Prostate gland (tissue), 2 donors: ENCODE measurements at regions not wholly inside any gene's neighbourhood (a gene's known extent, or its start where the extent isn't known, plus 50 kb on each side); places are given as distances from the start of the nearest gene placed in this dataset.

Experiments used
- DNase-seq: peaks from one replicate; pipeline ENCODE4 v3.0.0-alpha.2; 2019; ENCODE audit warnings: low spot score
- H3K27ac ChIP-seq, 2 donors: fragments of 200-600 bp; sonication (generic); 2 replicates each; pipeline ENCODE4 v1.5.1; 2017 to 2019
- H3K27me3 ChIP-seq: fragments of 200-600 bp; sonication (generic); replicated peaks from 2 replicates; pipeline ENCODE4 v1.5.1; 2019; ENCODE audit not compliant: insufficient read depth
- H3K36me3 ChIP-seq, 2 donors: fragments of 200-600 bp; sonication (generic); 1 replicate in 1 of 2; 2 replicates in 1 of 2; pipeline versions ENCODE4 v1.5.1 to v1.8.1; 2017 to 2019
- H3K4me1 ChIP-seq: fragments of 200-600 bp; sonication (generic); replicated peaks from 2 replicates; pipeline ENCODE4 v1.5.1; 2019
- H3K4me3 ChIP-seq, 2 donors: fragments of 200-600 bp; sonication (generic); 2 replicates each; pipeline ENCODE4 v1.5.1; 2017 to 2019
- H3K9me3 ChIP-seq: fragments of 200-600 bp; sonication (generic); 2 replicates; pipeline ENCODE4 v1.5.1; 2017
- CTCF ChIP-seq, 4 experiments: fragments of 200-600 bp in 2 of 4; fragments of 450-650 bp in 2 of 4; sonication (generic) in 2 of 4; IDR thresholded peaks; 1 replicate in 3 of 4; 2 replicates in 1 of 4; pipeline ENCODE4 v1.5.1; 2016 to 2019; ENCODE audit warnings: antibody characterized with exemption in 4 of 4, mild to moderate bottlenecking in 2 of 4, moderate library complexity in 2 of 4
- POLR2A ChIP-seq: fragments of 450-650 bp; IDR thresholded peaks from one replicate; pipeline ENCODE4 v1.6.1; 2016; ENCODE audit warnings: antibody characterized with exemption, mild to moderate bottlenecking
- POLR2AphosphoS5 ChIP-seq: sonication (generic); formaldehyde crosslinking; IDR thresholded peaks from one replicate; pipeline ENCODE4 v1.6.1; 2017; ENCODE audit warnings: antibody characterized with exemption
- WGBS: methylation state at CpG from one replicate; pipeline ENCODE4 v1.1.5; 2018; 5-methylcytosine and 5-hydroxymethylcytosine counted together
- intact Hi-C: fragments of 100-400 bp; cut with DNase I; formaldehyde crosslinking; loops from one replicate; pipeline ENCODE4 v1.14.2; 2022

- Histone ChIP-seq H3K4me3 (no peak overlapping the region), H3K36me3 (no peaks in the 10 kb centered on the region), H3K9me3 (no peaks in the 10 kb centered on the region), H3K27me3 (no peaks in the 10 kb centered on the region), H3K4me1 (no peaks in the 10 kb centered on the region), H3K27ac (no peak overlapping the region)
- intact Hi-C loops: loop anchor here (2.0 to 10.0 kb wide), 4 partner anchors 166 to 822 kb away; no protein-coding TSS in a partner anchor
- 29% methylated on average over 19 of the region's 19 CpGs for WGBS
- TF ChIP-seq CTCF (IDR thresholded peaks at IDR 0.05): peak; percentile 68 to 93 (median 85)
- TF ChIP-seq POLR2A: no peak
- peak; percentile 63 for DNase-seq
Observed at GRCh38 chr9:126228781-126229444, 97.7 kb upstream of the MVB12B start.

GRCh38 chr9:126229501-126229900, 97.1 kb upstream of the MVB12B start:
- Histone ChIP-seq H3K4me3 (no peak overlapping the region), H3K9me3 (no peaks in the 10 kb centered on the region), H3K4me1 (no peaks in the 10 kb centered on the region), H3K36me3 (no peaks in the 10 kb centered on the region), H3K27ac (no peak overlapping the region), H3K27me3 (no peaks in the 10 kb centered on the region)
- 92% methylated on average over 3 of the region's 3 CpGs for WGBS
- intact Hi-C loops: loop anchor here (2.0 to 10.0 kb wide), 4 partner anchors 165 to 823 kb away; no protein-coding TSS in a partner anchor
- TF ChIP-seq CTCF (IDR thresholded peaks at IDR 0.05) (no peak), POLR2AphosphoS5 (no peak), POLR2A (no peak)
- no peak for DNase-seq

GRCh38 chr9:126230692-126231091, 95.9 kb upstream of the MVB12B start:
- Histone ChIP-seq H3K36me3 (no peaks in the 10 kb centered on the region), H3K4me1 (no peaks in the 10 kb centered on the region), H3K27me3 (no peaks in the 10 kb centered on the region), H3K27ac (no peak overlapping the region), H3K9me3 (no peaks in the 10 kb centered on the region), H3K4me3 (no peak overlapping the region)
- intact Hi-C loops: loop anchor here (10.0 kb wide), 1 partner anchor 656 kb away; no protein-coding TSS in a partner anchor
- no peak for DNase-seq
- WGBS: 82% methylated on average over 11 of the region's 11 CpGs
- TF ChIP-seq CTCF (IDR thresholded peaks at IDR 0.05): no peak
- TF ChIP-seq POLR2A: no peak
- TF ChIP-seq POLR2AphosphoS5: no peak

GRCh38 chr9:126232461-126232860, 94.2 kb upstream of the MVB12B start:
- no peaks in the 10 kb centered on the region for H3K27me3 ChIP-seq
- DNase-seq: no peak
- no peak overlapping the region for H3K27ac ChIP-seq
- 98% methylated on average over 6 of the region's 6 CpGs for WGBS
- H3K36me3 ChIP-seq: no peaks in the 10 kb centered on the region
- H3K9me3 ChIP-seq: no peaks in the 10 kb centered on the region
- intact Hi-C loops: loop anchor here (10.0 kb wide), 1 partner anchor 658 kb away; no protein-coding TSS in a partner anchor
- H3K4me1 ChIP-seq: no peaks in the 10 kb centered on the region
- TF ChIP-seq POLR2AphosphoS5: no peak
- no peak for TF ChIP-seq CTCF (IDR thresholded peaks at IDR 0.05)
- no peak for TF ChIP-seq POLR2A
- H3K4me3 ChIP-seq: no peak overlapping the region

- Histone ChIP-seq H3K4me1 (no peaks in the 10 kb centered on the region), H3K27me3 (no peaks in the 10 kb centered on the region), H3K36me3 (no peaks in the 10 kb centered on the region), H3K27ac (no peak overlapping the region), H3K9me3 (no peaks in the 10 kb centered on the region), H3K4me3 (no peak overlapping the region)
- intact Hi-C loops: loop anchor here (10.0 kb wide), 1 partner anchor 658 kb away; no protein-coding TSS in a partner anchor
- 83% methylated on average over 9 of the region's 9 CpGs for WGBS
- no peak for TF ChIP-seq CTCF (IDR thresholded peaks at IDR 0.05)
- no peak for TF ChIP-seq POLR2A
- DNase-seq: no peak
Observed at GRCh38 chr9:126233175-126233574, 93.5 kb upstream of the MVB12B start.
